Peyer's patch (tissue), 4 donors: ENCODE measurements at regions not wholly inside any gene's neighbourhood (a gene's known extent, or its start where the extent isn't known, plus 50 kb on each side); places are given as distances from the start of the nearest gene placed in this dataset.

Source experiments
- DNase-seq, 3 donors: peaks; one replicate each; pipeline ENCODE4 v3.0.0-alpha.2; 2017 to 2019
- H3K27ac ChIP-seq, 4 donors: fragments of 200-600 bp; sonication (generic); one replicate each; pipeline ENCODE4 v1.5.1; 2016 to 2019
- H3K27me3 ChIP-seq, 2 donors: fragments of 200-600 bp; sonication (generic); one replicate each; pipeline ENCODE4 v1.5.1; 2019
- H3K36me3 ChIP-seq, 3 donors: fragments of 200-600 bp; sonication (generic); one replicate each; pipeline ENCODE4 v1.5.1; 2016 to 2019
- H3K4me1 ChIP-seq, 4 donors: fragments of 200-600 bp; sonication (generic); one replicate each; pipeline ENCODE4 v1.5.1; 2016 to 2019
- H3K4me3 ChIP-seq, 4 donors: fragments of 200-600 bp; sonication (generic); 1 replicate in 3 of 4; 2 replicates in 1 of 4; pipeline ENCODE4 v1.5.1; 2016 to 2019; ENCODE audit warnings: mild to moderate bottlenecking in 1 of 4
- H3K9me3 ChIP-seq, 4 donors: fragments of 200-600 bp; sonication (generic); one replicate each; pipeline ENCODE4 v1.5.1; 2016 to 2019; ENCODE audit warnings: mild to moderate bottlenecking in 1 of 4
- POLR2A ChIP-seq, 2 donors: fragments of 450-650 bp; IDR thresholded peaks; one replicate each; pipeline ENCODE4 v1.5.1; 2017; ENCODE audit warnings: antibody characterized with exemption in 2 of 2, mild to moderate bottlenecking in 2 of 2, moderate library complexity in 2 of 2
- TF ChIP-seq, protein P1 (sequence below), 6 experiments: fragments of 450-650 bp in 4 of 6; fragments of 200-600 bp in 2 of 6; sonication (generic) in 1 of 6; IDR thresholded peaks; one replicate each; pipeline ENCODE4 v1.5.1; 2017 to 2019; ENCODE audit warnings: antibody characterized with exemption in 6 of 6, mild to moderate bottlenecking in 3 of 6, moderate library complexity in 1 of 6

DNA sequence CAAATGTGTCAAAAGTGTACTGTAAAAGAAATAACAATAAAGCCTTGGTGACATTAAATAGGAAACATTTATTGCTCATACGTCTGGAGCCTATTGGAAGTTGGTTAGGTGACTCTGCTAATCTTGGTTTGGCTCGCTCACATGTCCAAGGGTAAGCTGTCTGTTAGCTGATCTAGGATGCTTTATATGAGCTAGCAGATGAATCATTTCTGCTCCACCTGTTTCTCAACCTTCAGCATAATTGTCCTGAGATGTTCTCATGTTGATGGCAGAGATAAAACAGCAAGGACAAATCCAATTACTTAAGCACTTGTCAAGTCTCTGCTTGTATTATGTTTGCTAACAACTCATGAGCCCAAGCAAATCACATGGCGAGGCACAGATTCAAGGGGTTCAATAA, 56.0 kb upstream of the CD53 start:
- no peak for DNase-seq
- Histone ChIP-seq H3K9me3 (no peaks in the 10 kb centered on the region), H3K27ac (no peak overlapping the region), H3K4me1 (no peaks in the 10 kb centered on the region), H3K27me3 (no peaks in the 10 kb centered on the region), H3K36me3 (no peaks in the 10 kb centered on the region), H3K4me3 (no peak overlapping the region)
- no peak for TF ChIP-seq POLR2A (IDR thresholded peaks at IDR 0.05)
- TF ChIP-seq, protein P1, sequence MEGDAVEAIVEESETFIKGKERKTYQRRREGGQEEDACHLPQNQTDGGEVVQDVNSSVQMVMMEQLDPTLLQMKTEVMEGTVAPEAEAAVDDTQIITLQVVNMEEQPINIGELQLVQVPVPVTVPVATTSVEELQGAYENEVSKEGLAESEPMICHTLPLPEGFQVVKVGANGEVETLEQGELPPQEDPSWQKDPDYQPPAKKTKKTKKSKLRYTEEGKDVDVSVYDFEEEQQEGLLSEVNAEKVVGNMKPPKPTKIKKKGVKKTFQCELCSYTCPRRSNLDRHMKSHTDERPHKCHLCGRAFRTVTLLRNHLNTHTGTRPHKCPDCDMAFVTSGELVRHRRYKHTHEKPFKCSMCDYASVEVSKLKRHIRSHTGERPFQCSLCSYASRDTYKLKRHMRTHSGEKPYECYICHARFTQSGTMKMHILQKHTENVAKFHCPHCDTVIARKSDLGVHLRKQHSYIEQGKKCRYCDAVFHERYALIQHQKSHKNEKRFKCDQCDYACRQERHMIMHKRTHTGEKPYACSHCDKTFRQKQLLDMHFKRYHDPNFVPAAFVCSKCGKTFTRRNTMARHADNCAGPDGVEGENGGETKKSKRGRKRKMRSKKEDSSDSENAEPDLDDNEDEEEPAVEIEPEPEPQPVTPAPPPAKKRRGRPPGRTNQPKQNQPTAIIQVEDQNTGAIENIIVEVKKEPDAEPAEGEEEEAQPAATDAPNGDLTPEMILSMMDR (IDR thresholded peaks at IDR 0.05), result no peak

DNA sequence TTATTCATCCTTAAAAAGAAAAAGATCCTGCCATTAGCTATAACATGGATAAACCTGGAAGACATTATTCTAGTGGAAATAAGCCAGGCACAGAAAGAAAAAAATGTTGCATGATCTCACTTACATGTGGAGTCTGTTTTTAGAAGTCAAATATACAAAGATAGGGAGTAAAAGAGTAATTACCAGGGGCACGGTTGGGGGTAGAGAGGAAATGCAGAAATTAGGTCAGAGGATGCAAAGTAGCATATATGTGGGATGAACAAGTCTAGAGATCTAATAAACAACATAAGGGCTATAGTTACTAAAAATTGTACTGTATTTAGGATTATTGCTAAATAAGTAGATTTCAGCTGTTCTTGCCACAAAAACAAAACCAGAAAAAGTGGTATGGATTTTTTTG, 61.4 kb upstream of the CD53 start:
- Histone ChIP-seq H3K27ac (no peak overlapping the region), H3K4me1 (no peaks in the 10 kb centered on the region), H3K4me3 (no peak overlapping the region), H3K9me3 (no peaks in the 10 kb centered on the region), H3K36me3 (no peaks in the 10 kb centered on the region), H3K27me3 (no peaks in the 10 kb centered on the region)
- TF ChIP-seq, protein P1 (IDR thresholded peaks at IDR 0.05), result no peak
- no peak for TF ChIP-seq POLR2A (IDR thresholded peaks at IDR 0.05)
- DNase-seq, result no peak

DNA sequence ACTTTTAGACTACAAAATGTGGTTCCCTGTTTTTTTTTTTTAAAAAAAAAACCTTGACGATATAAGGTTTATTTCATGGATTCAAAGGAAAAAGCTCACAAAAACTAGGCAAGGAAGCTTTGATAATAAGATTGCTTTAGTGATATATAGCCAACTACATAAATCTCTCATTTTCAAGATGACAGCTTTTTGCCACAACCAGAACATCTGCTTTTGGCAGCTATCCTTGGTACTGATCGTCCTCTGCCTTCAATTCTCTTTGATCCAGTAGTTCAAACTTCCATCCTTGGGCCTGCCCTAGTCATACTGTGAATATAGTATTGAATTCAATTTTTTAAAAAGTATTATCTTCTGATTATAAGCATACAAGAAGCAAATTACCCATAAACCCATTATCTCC, 72.9 kb upstream of the CD53 start:
- no peaks in the 10 kb centered on the region for H3K36me3 ChIP-seq
- no peak overlapping the region for H3K27ac ChIP-seq
- no peaks in the 10 kb centered on the region for H3K4me1 ChIP-seq
- H3K27me3 ChIP-seq, result no peaks in the 10 kb centered on the region
- no peak for DNase-seq
- TF ChIP-seq POLR2A (IDR thresholded peaks at IDR 0.05), result no peak
- TF ChIP-seq, protein P1 (IDR thresholded peaks at IDR 0.05), result no peak
- no peak overlapping the region for H3K4me3 ChIP-seq
- no peaks in the 10 kb centered on the region for H3K9me3 ChIP-seq

DNA sequence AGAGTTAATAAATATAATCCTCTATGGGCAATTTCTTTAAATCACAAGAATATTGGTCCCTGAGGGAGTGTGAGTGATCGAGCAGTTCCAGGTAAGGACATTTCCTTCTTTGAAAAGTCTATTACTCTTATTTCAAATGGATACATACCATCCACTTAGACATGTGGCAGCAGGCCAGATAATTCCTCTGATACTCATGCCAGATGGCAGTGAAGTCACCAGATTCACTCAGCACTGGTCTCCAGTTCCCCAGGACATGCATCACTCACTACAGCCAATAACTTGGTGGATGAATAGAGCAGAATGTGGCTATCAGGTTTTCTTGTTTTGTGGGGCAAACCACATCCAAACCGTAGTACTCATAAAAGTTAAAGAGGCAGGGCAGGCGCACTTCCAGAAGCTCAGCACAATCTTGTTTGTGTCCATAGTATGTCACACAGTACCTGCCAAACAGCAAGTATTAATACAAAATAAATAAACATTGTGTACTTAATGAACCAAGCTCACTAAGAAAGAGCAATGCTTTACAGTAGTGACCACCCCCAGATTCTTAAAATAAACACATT, 74.2 kb upstream of the CD53 start:
- TF ChIP-seq POLR2A (IDR thresholded peaks at IDR 0.05), result no peak
- TF ChIP-seq, protein P1 (IDR thresholded peaks at IDR 0.05), result no peak
- Histone ChIP-seq H3K27ac (no peak overlapping the region), H3K4me3 (no peak overlapping the region), H3K27me3 (no peaks in the 10 kb centered on the region), H3K9me3 (no peaks in the 10 kb centered on the region), H3K4me1 (no peaks in the 10 kb centered on the region), H3K36me3 (no peaks in the 10 kb centered on the region)
- no peak for DNase-seq

DNA sequence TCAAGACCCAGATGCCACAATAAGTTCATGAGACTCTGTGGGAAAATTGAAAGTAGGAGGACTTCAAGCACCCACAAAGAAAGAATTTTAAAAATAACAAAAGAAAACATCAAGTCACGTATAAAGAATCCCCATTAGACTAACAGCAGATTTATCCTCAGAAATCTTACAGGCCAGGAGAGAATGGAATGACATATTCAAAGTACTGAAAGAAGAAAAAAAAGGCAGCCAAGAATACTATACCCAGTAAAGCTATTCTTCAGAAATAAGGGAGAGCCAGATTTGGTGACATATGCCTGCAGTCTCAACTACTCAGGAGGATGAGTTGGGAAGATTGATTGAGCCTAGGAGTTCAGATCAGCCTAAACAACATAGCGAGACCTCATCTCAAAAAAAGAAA, 84.3 kb upstream of the CD53 start:
- Histone ChIP-seq H3K27me3 (no peaks in the 10 kb centered on the region), H3K4me3 (no peak overlapping the region), H3K36me3 (no peaks in the 10 kb centered on the region), H3K27ac (peak overlapping the region in 2 of 4 donors; percentile 18 to 78), H3K4me1 (peaks cover 0 to 7% (median 0%) of the 10 kb centered on the region in 4 donors), H3K9me3 (no peaks in the 10 kb centered on the region)
- DNase-seq, result no peak
- TF ChIP-seq, protein P1 (IDR thresholded peaks at IDR 0.05), result no peak
- TF ChIP-seq POLR2A (IDR thresholded peaks at IDR 0.05), result no peak
